ENCODE measurements at regions not wholly inside any gene's neighbourhood (a gene's known extent, or its start where the extent isn't known, plus 50 kb on each side); places are given as distances from the start of the nearest gene placed in this dataset.

GRCh38 chr12:124641591-124641990 is 74.2 kb upstream of the NCOR2 start:
- FAIRE-seq (no peak), DNase-seq (no peak)
- TF ChIP-seq, protein P1, sequence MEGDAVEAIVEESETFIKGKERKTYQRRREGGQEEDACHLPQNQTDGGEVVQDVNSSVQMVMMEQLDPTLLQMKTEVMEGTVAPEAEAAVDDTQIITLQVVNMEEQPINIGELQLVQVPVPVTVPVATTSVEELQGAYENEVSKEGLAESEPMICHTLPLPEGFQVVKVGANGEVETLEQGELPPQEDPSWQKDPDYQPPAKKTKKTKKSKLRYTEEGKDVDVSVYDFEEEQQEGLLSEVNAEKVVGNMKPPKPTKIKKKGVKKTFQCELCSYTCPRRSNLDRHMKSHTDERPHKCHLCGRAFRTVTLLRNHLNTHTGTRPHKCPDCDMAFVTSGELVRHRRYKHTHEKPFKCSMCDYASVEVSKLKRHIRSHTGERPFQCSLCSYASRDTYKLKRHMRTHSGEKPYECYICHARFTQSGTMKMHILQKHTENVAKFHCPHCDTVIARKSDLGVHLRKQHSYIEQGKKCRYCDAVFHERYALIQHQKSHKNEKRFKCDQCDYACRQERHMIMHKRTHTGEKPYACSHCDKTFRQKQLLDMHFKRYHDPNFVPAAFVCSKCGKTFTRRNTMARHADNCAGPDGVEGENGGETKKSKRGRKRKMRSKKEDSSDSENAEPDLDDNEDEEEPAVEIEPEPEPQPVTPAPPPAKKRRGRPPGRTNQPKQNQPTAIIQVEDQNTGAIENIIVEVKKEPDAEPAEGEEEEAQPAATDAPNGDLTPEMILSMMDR (IDR thresholded peaks at IDR 0.05; ENCODE audit: borderline replicate concordance, extremely low read depth, insufficient read depth): no peak
- H3K9me3 ChIP-seq (ENCODE audit: control insufficient read depth in 2 of 3, insufficient read depth in 1 of 3, low read length in 3 of 3): no peaks in the 10 kb centered on the region
- H3K36me3 ChIP-seq (ENCODE audit: control insufficient read depth in 2 of 3, insufficient read depth in 3 of 3, low read length in 3 of 3): no peaks in the 10 kb centered on the region
- H3K27ac ChIP-seq (ENCODE audit: low read depth in 2 of 2, low read length in 2 of 2): no peak overlapping the region
- no peak overlapping the region for H3K9ac ChIP-seq (ENCODE audit: low read length in 3 of 3)
- intact Hi-C loops (cut with DNase I): no loop called here
- H3K4me3 ChIP-seq (ENCODE audit: low read length in 3 of 3): no peak overlapping the region
- no peaks in the 10 kb centered on the region for H3K4me1 ChIP-seq (ENCODE audit: control insufficient read depth in 2 of 3, insufficient read depth in 2 of 3, low read depth in 1 of 3, low read length in 3 of 3)
- H3K27me3 ChIP-seq (ENCODE audit: control insufficient read depth, insufficient read depth, low read length): no peaks in the 10 kb centered on the region

- Histone ChIP-seq H3K9ac (ENCODE audit: low read length in 3 of 3) (no peak overlapping the region), H3K4me3 (ENCODE audit: low read length in 3 of 3) (no peak overlapping the region), H3K27me3 (ENCODE audit: control insufficient read depth, insufficient read depth, low read length) (no peaks in the 10 kb centered on the region), H3K9me3 (ENCODE audit: control insufficient read depth in 2 of 3, insufficient read depth in 1 of 3, low read length in 3 of 3) (no peaks in the 10 kb centered on the region), H3K4me1 (ENCODE audit: control insufficient read depth in 2 of 3, insufficient read depth in 2 of 3, low read depth in 1 of 3, low read length in 3 of 3) (peaks cover 0 to 2% (median 0%) of the 10 kb centered on the region in 3 donors), H3K36me3 (ENCODE audit: control insufficient read depth in 2 of 3, insufficient read depth in 3 of 3, low read length in 3 of 3) (no peaks in the 10 kb centered on the region), H3K27ac (ENCODE audit: low read depth in 2 of 2, low read length in 2 of 2) (no peak overlapping the region)
- TF ChIP-seq, protein P1 (IDR thresholded peaks at IDR 0.05; ENCODE audit: borderline replicate concordance, extremely low read depth, insufficient read depth): no peak
- DNase-seq: no peak
- intact Hi-C loops (cut with DNase I): no loop called here
- FAIRE-seq: no peak
Observed at GRCh38 chr12:124640056-124640455, 72.6 kb upstream of the NCOR2 start.

GRCh38 chr12:124639122-124639806 is 71.9 kb upstream of the NCOR2 start:
- H3K4me1 ChIP-seq (ENCODE audit: control insufficient read depth in 2 of 3, insufficient read depth in 2 of 3, low read depth in 1 of 3, low read length in 3 of 3): peaks cover 0 to 2% (median 0%) of the 10 kb centered on the region in 3 donors
- H3K27me3 ChIP-seq (ENCODE audit: control insufficient read depth, insufficient read depth, low read length): no peaks in the 10 kb centered on the region
- no peaks in the 10 kb centered on the region for H3K36me3 ChIP-seq (ENCODE audit: control insufficient read depth in 2 of 3, insufficient read depth in 3 of 3, low read length in 3 of 3)
- no peak overlapping the region for H3K27ac ChIP-seq (ENCODE audit: low read depth in 2 of 2, low read length in 2 of 2)
- intact Hi-C loops (cut with DNase I): no loop called here
- H3K4me3 ChIP-seq (ENCODE audit: low read length in 3 of 3): no peak overlapping the region
- no peak overlapping the region for H3K9ac ChIP-seq (ENCODE audit: low read length in 3 of 3)
- TF ChIP-seq, protein P1 (IDR thresholded peaks at IDR 0.05; ENCODE audit: borderline replicate concordance, extremely low read depth, insufficient read depth): no peak
- no peak for DNase-seq
- H3K9me3 ChIP-seq (ENCODE audit: control insufficient read depth in 2 of 3, insufficient read depth in 1 of 3, low read length in 3 of 3): no peaks in the 10 kb centered on the region
- FAIRE-seq: no peak

DNA sequence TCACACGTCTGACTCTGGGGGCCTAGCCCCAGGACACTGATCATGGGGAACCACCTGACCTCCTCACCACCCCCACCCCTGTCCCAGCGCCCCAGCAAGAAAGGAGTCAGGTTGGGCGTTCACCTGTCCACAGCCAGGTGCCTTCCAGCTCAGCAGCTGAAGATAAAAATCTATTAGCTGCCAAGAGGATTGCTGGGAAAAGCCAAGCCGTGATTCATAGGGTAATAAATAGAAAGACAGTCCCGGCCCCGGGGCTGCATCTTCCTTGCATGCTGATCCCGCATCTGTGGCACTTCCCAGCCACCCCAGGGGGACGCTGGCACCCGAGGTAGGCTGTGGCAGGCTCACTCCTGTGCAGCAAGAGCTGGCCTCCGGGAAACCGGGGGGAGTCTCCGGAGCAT is 70.2 kb upstream of the NCOR2 start:
- no peaks in the 10 kb centered on the region for H3K9me3 ChIP-seq (ENCODE audit: control insufficient read depth in 2 of 3, insufficient read depth in 1 of 3, low read length in 3 of 3)
- no peak overlapping the region for H3K27ac ChIP-seq (ENCODE audit: low read depth in 2 of 2, low read length in 2 of 2)
- no peak overlapping the region for H3K9ac ChIP-seq (ENCODE audit: low read length in 3 of 3)
- intact Hi-C loops (cut with DNase I): no loop called here
- H3K36me3 ChIP-seq (ENCODE audit: control insufficient read depth in 2 of 3, insufficient read depth in 3 of 3, low read length in 3 of 3): no peaks in the 10 kb centered on the region
- no peak for FAIRE-seq
- no peak overlapping the region for H3K4me3 ChIP-seq (ENCODE audit: low read length in 3 of 3)
- TF ChIP-seq, protein P1 (IDR thresholded peaks at IDR 0.05; ENCODE audit: borderline replicate concordance, extremely low read depth, insufficient read depth): no peak
- DNase-seq: no peak
- no peaks in the 10 kb centered on the region for H3K27me3 ChIP-seq (ENCODE audit: control insufficient read depth, insufficient read depth, low read length)
- peaks cover 0 to 2% (median 0%) of the 10 kb centered on the region in 3 donors for H3K4me1 ChIP-seq (ENCODE audit: control insufficient read depth in 2 of 3, insufficient read depth in 2 of 3, low read depth in 1 of 3, low read length in 3 of 3)

Measured in kidney (tissue), 13 donors.